GM19395 (cell line): ENCODE measurements at regions not wholly inside any gene's neighbourhood (a gene's known extent, or its start where the extent isn't known, plus 50 kb on each side); places are given as distances from the start of the nearest gene placed in this dataset.
"Not testable (repeated sequence)": the region's sequence is repeated elsewhere in the genome, so short reads cannot be mapped to it uniquely, and the experiment has no call there.

Experiments
- ATAC-seq: cut with Tn5 transposase; IDR thresholded peaks from one replicate; pipeline ENCODE4 v1.9.1; 2021; ENCODE audit warnings: mild to moderate bottlenecking, moderate library complexity; ENCODE audit not compliant: unreplicated experiment

GRCh38 chr16:79881107-79881506, 280.6 kb upstream of the MAF start:
- ATAC-seq = not testable (repeated sequence)

GRCh38 chr16:79876332-79876730, 275.8 kb upstream of the MAF start:
- peak; percentile 70 for ATAC-seq

GRCh38 chr16:79874391-79874790, 273.9 kb upstream of the MAF start:
- ATAC-seq = no peak

GRCh38 chr16:79873825-79874224, 273.3 kb upstream of the MAF start:
- no peak for ATAC-seq

GRCh38 chr16:79871906-79872305, 271.4 kb upstream of the MAF start:
- ATAC-seq = no peak

GRCh38 chr16:79870016-79870886, 269.7 kb upstream of the MAF start:
- ATAC-seq = no peak

GRCh38 chr16:79869304-79870015, 268.9 kb upstream of the MAF start:
- no peak for ATAC-seq

GRCh38 chr16:79868841-79869240, 268.3 kb upstream of the MAF start:
- no peak for ATAC-seq

GRCh38 chr16:79867425-79867997, 267.0 kb upstream of the MAF start:
- no peak for ATAC-seq

GRCh38 chr16:79865918-79866317, 265.4 kb upstream of the MAF start:
- ATAC-seq = no peak

GRCh38 chr16:79864781-79865391, 264.3 kb upstream of the MAF start:
- ATAC-seq = no peak

GRCh38 chr16:79864032-79864780, 263.7 kb upstream of the MAF start:
- no peak for ATAC-seq

GRCh38 chr16:79863128-79864031, 262.8 kb upstream of the MAF start:
- no peak for ATAC-seq

GRCh38 chr16:79862601-79863000, 262.1 kb upstream of the MAF start:
- ATAC-seq = no peak

- ATAC-seq = no peak
Measured at GRCh38 chr16:79856581-79856980, 256.0 kb upstream of the MAF start.

- no peak for ATAC-seq
Measured at GRCh38 chr16:79850348-79850747, 249.8 kb upstream of the MAF start.

- no peak for ATAC-seq
Measured at GRCh38 chr16:79849119-79849518, 248.6 kb upstream of the MAF start.

GRCh38 chr16:79848719-79849118, 248.2 kb upstream of the MAF start:
- ATAC-seq = no peak

GRCh38 chr16:79847569-79847968, 247.0 kb upstream of the MAF start:
- ATAC-seq = no peak

- no peak for ATAC-seq
Measured at GRCh38 chr16:79847101-79847500, 246.6 kb upstream of the MAF start.
